ENCODE measurements at regions not wholly inside any gene's neighbourhood (a gene's known extent, or its start where the extent isn't known, plus 50 kb on each side); places are given as distances from the start of the nearest gene placed in this dataset.
"Not testable (repeated sequence)": the region's sequence is repeated elsewhere in the genome, so short reads cannot be mapped to it uniquely, and the experiment has no call there.

DNA sequence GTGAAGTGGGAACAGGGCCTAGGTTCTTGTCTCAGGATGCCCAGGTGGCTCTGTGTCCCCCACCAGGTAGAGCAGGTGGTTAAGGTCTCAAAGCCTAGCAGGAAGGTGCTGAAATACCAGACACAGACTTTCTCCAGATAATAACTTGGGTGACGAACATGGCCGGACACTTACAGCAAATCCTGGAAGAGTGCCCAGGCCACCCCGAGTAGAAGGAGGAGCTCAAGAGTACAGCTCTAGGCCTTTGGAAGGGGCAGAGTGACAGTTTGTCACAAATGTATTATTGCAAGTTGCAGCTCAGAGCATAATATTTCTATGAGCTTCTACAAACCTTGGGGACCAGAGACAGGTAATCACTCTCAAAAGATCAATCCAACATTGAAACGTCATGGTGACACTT lies 251.6 kb upstream of the SOX4 start:
- Mint-ChIP-seq H3K9me3 (ENCODE audit: unreplicated experiment) (no peaks in the 10 kb centered on the region), H3K4me3 (ENCODE audit: unreplicated experiment) (no peak overlapping the region), H3K27ac (ENCODE audit: unreplicated experiment) (no peak overlapping the region), H3K36me3 (ENCODE audit: low read depth, unreplicated experiment) (no peaks in the 10 kb centered on the region), H3K27me3 (ENCODE audit: low read depth, unreplicated experiment) (peaks cover 4% of the 10 kb centered on the region), H3K4me1 (ENCODE audit: low read depth, unreplicated experiment) (no peaks in the 10 kb centered on the region)
- H3K4me3 ChIP-seq (ENCODE audit: insufficient read depth, low read depth, low read length): no peak overlapping the region
- H3K36me3 ChIP-seq (ENCODE audit: insufficient read depth, low read length): no peaks in the 10 kb centered on the region
- H3K79me2 ChIP-seq (ENCODE audit: insufficient read depth, low read length): no peaks in the 10 kb centered on the region
- no peak overlapping the region for H3K27ac ChIP-seq (ENCODE audit: low read depth, low read length)
- H3K4me1 ChIP-seq (ENCODE audit: insufficient read depth, low read length): no peaks in the 10 kb centered on the region
- no peak for TF ChIP-seq EZH2 (IDR thresholded peaks at IDR 0.05; ENCODE audit: insufficient read depth, low read length)
- TF ChIP-seq, protein P1, sequence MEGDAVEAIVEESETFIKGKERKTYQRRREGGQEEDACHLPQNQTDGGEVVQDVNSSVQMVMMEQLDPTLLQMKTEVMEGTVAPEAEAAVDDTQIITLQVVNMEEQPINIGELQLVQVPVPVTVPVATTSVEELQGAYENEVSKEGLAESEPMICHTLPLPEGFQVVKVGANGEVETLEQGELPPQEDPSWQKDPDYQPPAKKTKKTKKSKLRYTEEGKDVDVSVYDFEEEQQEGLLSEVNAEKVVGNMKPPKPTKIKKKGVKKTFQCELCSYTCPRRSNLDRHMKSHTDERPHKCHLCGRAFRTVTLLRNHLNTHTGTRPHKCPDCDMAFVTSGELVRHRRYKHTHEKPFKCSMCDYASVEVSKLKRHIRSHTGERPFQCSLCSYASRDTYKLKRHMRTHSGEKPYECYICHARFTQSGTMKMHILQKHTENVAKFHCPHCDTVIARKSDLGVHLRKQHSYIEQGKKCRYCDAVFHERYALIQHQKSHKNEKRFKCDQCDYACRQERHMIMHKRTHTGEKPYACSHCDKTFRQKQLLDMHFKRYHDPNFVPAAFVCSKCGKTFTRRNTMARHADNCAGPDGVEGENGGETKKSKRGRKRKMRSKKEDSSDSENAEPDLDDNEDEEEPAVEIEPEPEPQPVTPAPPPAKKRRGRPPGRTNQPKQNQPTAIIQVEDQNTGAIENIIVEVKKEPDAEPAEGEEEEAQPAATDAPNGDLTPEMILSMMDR (IDR thresholded peaks at IDR 0.05; ENCODE audit: insufficient read depth, low read depth, low read length): no peak
- no peaks in the 10 kb centered on the region for H4K20me1 ChIP-seq (ENCODE audit: insufficient read depth, low read length)
- no peaks in the 10 kb centered on the region for H3K27me3 ChIP-seq (ENCODE audit: insufficient read depth, low read length)
- no peak for DNase-seq (ENCODE audit: low read depth)
- no peaks in the 10 kb centered on the region for H3K9me3 ChIP-seq (ENCODE audit: insufficient read depth, low read depth, low read length)
- H3K4me2 ChIP-seq (ENCODE audit: low read length): no peak overlapping the region
- no peak overlapping the region for H2AFZ ChIP-seq (ENCODE audit: low read depth, low read length)
- no peak for FAIRE-seq
- H3K9ac ChIP-seq (ENCODE audit: low read length): no peak overlapping the region

DNA sequence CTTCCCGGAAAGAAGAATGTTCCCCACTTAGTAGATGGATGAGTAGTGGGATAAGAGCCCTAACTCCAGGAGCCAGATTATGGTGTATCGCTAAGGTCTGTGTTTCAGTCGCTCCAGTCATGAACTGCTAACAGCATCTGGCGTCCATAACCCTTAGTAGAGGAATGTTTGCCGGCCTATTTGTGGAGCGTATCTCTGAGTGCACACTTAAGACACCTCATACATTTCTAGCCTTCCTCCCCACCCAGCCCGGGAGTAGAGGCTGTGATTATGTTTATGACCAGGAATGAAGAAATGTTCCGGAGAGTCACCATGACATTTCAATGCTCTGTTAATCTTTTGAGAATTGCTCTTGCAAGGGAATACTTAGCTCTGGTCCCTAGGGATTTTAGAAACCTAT lies 251.1 kb upstream of the SOX4 start:
- Mint-ChIP-seq H3K4me3 (ENCODE audit: unreplicated experiment) (no peak overlapping the region), H3K4me1 (ENCODE audit: low read depth, unreplicated experiment) (no peaks in the 10 kb centered on the region), H3K9me3 (ENCODE audit: unreplicated experiment) (no peaks in the 10 kb centered on the region), H3K27me3 (ENCODE audit: low read depth, unreplicated experiment) (peaks cover 4% of the 10 kb centered on the region), H3K36me3 (ENCODE audit: low read depth, unreplicated experiment) (no peaks in the 10 kb centered on the region), H3K27ac (ENCODE audit: unreplicated experiment) (no peak overlapping the region)
- Histone ChIP-seq H3K36me3 (ENCODE audit: insufficient read depth, low read length) (no peaks in the 10 kb centered on the region), H3K4me3 (ENCODE audit: insufficient read depth, low read depth, low read length) (no peak overlapping the region), H3K9me3 (ENCODE audit: insufficient read depth, low read depth, low read length) (no peaks in the 10 kb centered on the region), H2AFZ (ENCODE audit: low read depth, low read length) (no peak overlapping the region), H3K9ac (ENCODE audit: low read length) (no peak overlapping the region), H3K4me1 (ENCODE audit: insufficient read depth, low read length) (no peaks in the 10 kb centered on the region), H4K20me1 (ENCODE audit: insufficient read depth, low read length) (no peaks in the 10 kb centered on the region), H3K4me2 (ENCODE audit: low read length) (no peak overlapping the region), H3K79me2 (ENCODE audit: insufficient read depth, low read length) (no peaks in the 10 kb centered on the region), H3K27ac (ENCODE audit: low read depth, low read length) (no peak overlapping the region), H3K27me3 (ENCODE audit: insufficient read depth, low read length) (no peaks in the 10 kb centered on the region)
- DNase-seq (ENCODE audit: low read depth): no peak
- no peak for TF ChIP-seq EZH2 (IDR thresholded peaks at IDR 0.05; ENCODE audit: insufficient read depth, low read length)
- TF ChIP-seq, protein P1 (IDR thresholded peaks at IDR 0.05; ENCODE audit: insufficient read depth, low read depth, low read length): no peak
- FAIRE-seq: no peak

DNA sequence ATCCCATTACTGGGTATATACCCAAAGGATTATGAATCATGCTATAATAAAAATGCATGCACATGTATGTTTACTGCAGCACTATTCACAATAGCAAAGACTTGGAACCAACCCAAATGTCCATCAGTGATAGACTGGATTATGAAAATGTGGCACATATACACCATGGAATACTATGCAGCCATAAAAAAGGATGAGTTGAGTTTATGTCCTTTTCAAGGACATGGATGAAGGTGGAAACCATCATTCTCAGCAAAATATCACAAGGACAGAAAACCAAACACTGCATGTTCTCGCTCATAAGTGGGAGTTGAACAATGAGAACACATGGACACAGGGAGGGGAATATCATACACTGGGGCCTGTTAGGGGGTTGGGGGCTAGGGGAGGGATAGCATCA lies 247.8 kb upstream of the SOX4 start:
- not testable (repeated sequence) for H3K36me3 Mint-ChIP-seq (ENCODE audit: low read depth, unreplicated experiment); H3K9ac ChIP-seq (ENCODE audit: low read length); H3K4me3 Mint-ChIP-seq (ENCODE audit: unreplicated experiment); H3K4me2 ChIP-seq (ENCODE audit: low read length); H3K36me3 ChIP-seq (ENCODE audit: insufficient read depth, low read length); H3K4me3 ChIP-seq (ENCODE audit: insufficient read depth, low read depth, low read length); H3K79me2 ChIP-seq (ENCODE audit: insufficient read depth, low read length); H3K27me3 Mint-ChIP-seq (ENCODE audit: low read depth, unreplicated experiment); H2AFZ ChIP-seq (ENCODE audit: low read depth, low read length); H3K9me3 ChIP-seq (ENCODE audit: insufficient read depth, low read depth, low read length); H3K27ac Mint-ChIP-seq (ENCODE audit: unreplicated experiment); H4K20me1 ChIP-seq (ENCODE audit: insufficient read depth, low read length); H3K27me3 ChIP-seq (ENCODE audit: insufficient read depth, low read length); DNase-seq (ENCODE audit: low read depth); FAIRE-seq; H3K4me1 ChIP-seq (ENCODE audit: insufficient read depth, low read length); H3K27ac ChIP-seq (ENCODE audit: low read depth, low read length); H3K9me3 Mint-ChIP-seq (ENCODE audit: unreplicated experiment)
- H3K4me1 Mint-ChIP-seq (ENCODE audit: low read depth, unreplicated experiment): peaks cover 11% of the 10 kb centered on the region

Measured in astrocyte (in vitro differentiated cells and primary cell).